NCI-H526 (cell line): ENCODE measurements at regions not wholly inside any gene's neighbourhood (a gene's known extent, or its start where the extent isn't known, plus 50 kb on each side); places are given as distances from the start of the nearest gene placed in this dataset.
"Not testable (repeated sequence)": the region's sequence is repeated elsewhere in the genome, so short reads cannot be mapped to it uniquely, and the experiment has no call there.

Experiments
- DNase-seq, 2 experiments: peaks; one replicate each; lab custom pipeline; 2025; lab: John Stamatoyannopoulos, UW

GRCh38 chr4:187332141-187332540 is 608.5 kb upstream of the FAT1 start:
- DNase-seq: no peak

GRCh38 chr4:187333151-187333550 is 609.5 kb upstream of the FAT1 start:
- no peak for DNase-seq

- no peak for DNase-seq
Measured at GRCh38 chr4:187335339-187335738, 611.7 kb upstream of the FAT1 start.

- DNase-seq: no peak
Measured at GRCh38 chr4:187354740-187355139, 631.1 kb upstream of the FAT1 start.

GRCh38 chr4:187357045-187357643 is 633.5 kb upstream of the FAT1 start:
- no peak for DNase-seq

- no peak for DNase-seq
Measured at GRCh38 chr4:187357821-187358220, 634.2 kb upstream of the FAT1 start.

- DNase-seq: no peak
Measured at GRCh38 chr4:187362937-187363857, 632.4 kb upstream of the ZFP42 start.

- DNase-seq: no peak
Measured at GRCh38 chr4:187364401-187364800, 631.2 kb upstream of the ZFP42 start.

GRCh38 chr4:187364851-187365250 is 630.7 kb upstream of the ZFP42 start:
- DNase-seq: no peak

GRCh38 chr4:187366530-187366929 is 629.0 kb upstream of the ZFP42 start:
- no peak for DNase-seq

- no peak for DNase-seq
Measured at GRCh38 chr4:187370918-187371317, 624.7 kb upstream of the ZFP42 start.

GRCh38 chr4:187378441-187378840 is 617.1 kb upstream of the ZFP42 start:
- no peak for DNase-seq

- peak in 1 of 2 experiments; percentile 3 for DNase-seq
Measured at GRCh38 chr4:187380181-187380581, 615.4 kb upstream of the ZFP42 start.

- DNase-seq: no peak
Measured at GRCh38 chr4:187383181-187383580, 612.4 kb upstream of the ZFP42 start.

GRCh38 chr4:187387739-187388138 is 607.8 kb upstream of the ZFP42 start:
- DNase-seq: no peak

GRCh38 chr4:187389420-187389819 is 606.2 kb upstream of the ZFP42 start:
- no peak for DNase-seq

- DNase-seq: no peak
Measured at GRCh38 chr4:187390646-187391045, 604.9 kb upstream of the ZFP42 start.

GRCh38 chr4:187393531-187394344 is 601.8 kb upstream of the ZFP42 start:
- no peak for DNase-seq

GRCh38 chr4:187396106-187396505 is 599.5 kb upstream of the ZFP42 start:
- no peak for DNase-seq

- not testable (repeated sequence) for DNase-seq
Measured at GRCh38 chr4:187408447-187408846, 587.1 kb upstream of the ZFP42 start.

GRCh38 chr4:187413564-187414358 is 581.8 kb upstream of the ZFP42 start:
- no peak for DNase-seq

GRCh38 chr4:187414716-187415115 is 580.9 kb upstream of the ZFP42 start:
- DNase-seq: no peak
